ENCODE measurements at regions not wholly inside any gene's neighbourhood (a gene's known extent, or its start where the extent isn't known, plus 50 kb on each side); places are given as distances from the start of the nearest gene placed in this dataset.

- DNase-seq: no peak
Measured at GRCh38 chr1:39085174-39085573, 59.0 kb downstream of the NDUFS5 start.

GRCh38 chr1:39086386-39086785 is 60.2 kb downstream of the NDUFS5 start:
- DNase-seq: no peak

DNA sequence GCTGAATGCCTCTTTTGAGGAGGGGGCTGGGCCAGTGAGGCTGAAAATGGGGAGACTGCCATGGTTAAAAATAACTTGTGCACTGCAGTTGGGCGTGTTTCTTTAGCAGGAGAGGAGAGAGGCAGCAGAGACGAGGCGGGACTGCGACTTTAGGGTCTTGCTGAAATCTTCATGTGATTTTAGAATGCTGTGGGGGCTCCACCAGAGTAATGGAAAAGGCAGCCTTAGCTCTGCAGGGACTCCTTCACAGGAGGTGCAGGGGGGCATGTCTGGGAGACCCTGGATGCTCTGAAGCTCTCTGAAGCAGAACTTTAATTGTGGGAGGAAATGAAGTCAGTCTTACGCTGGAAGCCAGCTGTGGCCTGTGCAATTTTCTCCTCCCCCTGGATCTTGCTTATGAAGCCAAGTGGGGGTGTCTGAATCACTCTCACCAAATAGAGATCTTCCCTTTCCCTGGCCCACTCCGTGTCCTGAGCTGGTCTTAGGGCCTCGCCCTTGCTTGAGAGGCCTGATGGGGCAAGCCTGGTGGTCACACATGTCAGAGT is 60.8 kb downstream of the NDUFS5 start:
- DNase-seq: peak; percentile 82

DNA sequence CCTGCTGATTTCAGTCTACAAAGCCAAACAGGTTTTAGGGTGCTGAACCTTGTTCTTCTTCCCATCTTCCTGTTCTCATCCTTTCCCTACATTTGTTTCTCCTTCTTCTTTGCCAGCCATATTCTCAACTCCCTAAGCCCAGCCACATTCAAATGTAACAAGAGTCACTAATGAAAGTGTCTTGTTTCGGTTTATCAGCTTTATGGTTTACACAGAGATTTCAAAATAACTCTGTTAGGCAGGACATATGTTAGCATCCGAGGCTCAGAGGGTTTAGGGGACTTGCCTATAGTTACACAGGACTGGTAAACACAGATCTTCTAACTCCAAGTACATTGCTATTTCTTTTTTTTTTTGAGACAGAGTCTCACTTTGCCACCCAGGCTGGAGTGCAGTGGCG is 61.3 kb downstream of the NDUFS5 start:
- DNase-seq: no peak

DNA sequence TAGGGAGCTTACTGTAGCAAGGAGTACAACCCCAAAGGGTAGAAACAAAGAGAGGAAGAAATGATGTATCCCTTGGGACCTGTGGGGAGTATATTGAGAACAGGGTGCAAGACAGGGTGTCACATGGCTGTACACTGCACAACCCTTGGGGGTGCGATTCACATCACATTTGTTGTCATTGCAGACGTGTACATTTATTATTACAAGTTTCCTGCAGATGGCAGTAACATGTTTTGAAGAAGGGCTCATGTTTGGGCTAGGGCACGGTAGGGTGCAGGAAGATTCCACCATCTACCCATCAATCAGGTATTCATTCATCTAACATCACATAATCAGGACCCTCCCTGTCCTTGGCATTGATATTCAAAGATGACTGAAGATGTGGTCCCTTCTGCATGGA is 62.5 kb downstream of the NDUFS5 start:
- DNase-seq: no peak

- DNase-seq: peak; percentile 45
Measured at GRCh38 chr1:39089931-39090521, 63.9 kb downstream of the NDUFS5 start.

DNA sequence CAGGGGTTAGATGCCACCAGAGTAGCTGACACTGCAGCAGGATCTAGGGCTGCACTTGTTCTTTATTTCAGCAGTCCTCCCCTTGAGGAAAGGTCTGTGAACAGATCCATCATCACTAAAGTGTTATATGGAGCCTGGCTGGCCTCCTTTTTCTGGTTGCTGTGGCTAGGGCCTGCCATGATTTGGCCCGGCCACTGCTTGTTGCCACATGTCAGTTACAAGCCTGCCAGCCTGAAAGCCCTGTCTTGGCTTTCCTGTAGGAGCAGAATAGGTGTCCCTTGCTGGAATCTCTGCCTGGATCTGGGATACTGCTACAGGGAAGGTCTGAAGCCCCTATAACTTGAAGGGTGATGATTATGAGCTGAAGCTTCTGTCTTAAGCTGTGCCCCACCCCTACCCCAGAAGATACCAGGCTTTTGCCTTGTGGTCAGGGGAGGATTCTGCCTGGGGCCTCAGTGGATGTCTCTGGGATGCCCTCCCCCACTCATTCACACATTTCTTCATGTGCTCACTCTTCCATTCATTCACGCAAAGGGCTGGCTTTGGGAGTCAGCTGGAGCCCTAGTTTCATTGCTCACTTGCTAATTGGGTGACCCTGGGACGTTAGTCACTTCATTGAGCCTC is 64.7 kb downstream of the NDUFS5 start:
- DNase-seq: no peak

- DNase-seq: peak; percentile 83
Measured at GRCh38 chr1:39091845-39092645, 65.9 kb downstream of the NDUFS5 start.

GRCh38 chr1:39094685-39095084 is 68.5 kb downstream of the NDUFS5 start:
- DNase-seq: no peak

- DNase-seq: peak; percentile 80
Measured at GRCh38 chr1:39098546-39099250, 72.5 kb downstream of the NDUFS5 start.

DNA sequence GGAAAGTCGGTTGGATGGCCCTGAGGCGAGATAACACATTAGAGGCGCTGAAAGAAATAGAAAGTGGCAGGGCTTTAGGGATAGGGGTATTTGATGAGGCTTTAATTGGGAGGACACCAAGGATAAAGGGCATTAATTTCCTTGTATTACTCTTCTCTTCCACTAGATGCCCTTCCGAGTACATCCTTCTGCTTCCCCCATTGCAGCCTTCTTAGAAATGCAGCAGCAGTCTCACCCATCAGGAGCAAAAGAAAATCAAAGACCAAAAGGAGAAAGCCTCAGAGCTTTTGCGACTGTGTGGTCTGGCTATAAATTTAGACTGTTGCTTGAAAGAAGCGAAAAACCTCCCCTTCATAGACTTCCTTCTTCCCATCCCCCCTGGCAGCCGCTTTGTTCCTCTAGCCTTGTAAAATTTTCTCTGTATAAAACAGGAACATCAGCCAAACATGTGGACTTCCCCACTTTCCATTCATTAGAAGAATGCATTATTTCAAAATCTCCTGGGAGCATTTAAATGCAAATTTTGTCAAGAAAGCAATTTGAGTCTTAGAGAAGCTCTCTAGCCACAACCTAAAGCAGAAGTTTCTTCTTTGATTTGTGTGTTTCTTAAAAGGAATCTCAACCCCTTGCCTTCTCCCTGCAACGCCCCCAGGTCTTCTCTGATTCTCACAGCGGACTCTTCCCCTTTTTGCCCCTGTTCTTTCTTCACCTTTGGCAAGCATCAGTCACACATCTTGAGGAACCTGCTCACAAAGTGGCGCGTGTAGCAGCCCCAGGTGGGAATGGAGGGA is 76.6 kb downstream of the NDUFS5 start:
- DNase-seq: peak; percentile 68

DNA sequence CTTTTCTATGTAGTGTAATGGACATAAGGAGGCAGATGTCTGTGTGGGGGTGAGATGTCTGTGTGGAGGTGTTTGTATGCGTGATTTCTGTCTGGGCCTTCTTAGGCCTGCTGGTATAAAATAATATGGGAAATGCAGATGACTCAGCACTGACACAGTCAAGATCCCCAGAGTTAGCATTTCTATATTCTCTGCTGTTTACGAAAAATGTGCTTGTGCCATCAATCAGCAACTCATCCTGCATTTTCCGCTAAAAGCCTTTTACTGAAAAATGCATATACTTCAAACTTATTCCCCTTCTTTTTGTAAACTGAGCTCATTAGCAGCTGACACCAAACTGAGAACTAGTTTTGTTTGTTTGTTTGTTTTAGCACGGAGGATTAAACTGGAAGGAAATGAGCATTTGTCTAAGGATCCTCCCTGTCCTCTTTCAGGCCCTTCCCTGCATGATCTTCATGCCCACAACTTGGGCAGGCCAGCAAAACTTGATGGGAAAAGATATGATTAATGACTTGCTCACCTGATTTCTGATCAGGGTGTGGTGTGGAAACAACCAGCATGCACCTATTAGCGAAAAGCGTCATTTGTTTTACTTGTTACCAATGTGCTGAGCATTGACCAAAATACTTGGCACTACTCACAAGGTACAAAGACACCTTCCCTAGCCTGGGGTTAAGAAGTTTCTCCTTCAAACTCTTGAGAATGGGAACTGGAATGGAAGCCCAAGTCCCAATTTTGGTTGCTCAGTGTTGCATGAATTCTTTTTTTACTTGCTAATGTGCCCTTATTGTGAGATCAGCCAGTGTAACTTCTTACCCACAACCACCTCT is 77.4 kb downstream of the NDUFS5 start:
- DNase-seq: no peak

DNA sequence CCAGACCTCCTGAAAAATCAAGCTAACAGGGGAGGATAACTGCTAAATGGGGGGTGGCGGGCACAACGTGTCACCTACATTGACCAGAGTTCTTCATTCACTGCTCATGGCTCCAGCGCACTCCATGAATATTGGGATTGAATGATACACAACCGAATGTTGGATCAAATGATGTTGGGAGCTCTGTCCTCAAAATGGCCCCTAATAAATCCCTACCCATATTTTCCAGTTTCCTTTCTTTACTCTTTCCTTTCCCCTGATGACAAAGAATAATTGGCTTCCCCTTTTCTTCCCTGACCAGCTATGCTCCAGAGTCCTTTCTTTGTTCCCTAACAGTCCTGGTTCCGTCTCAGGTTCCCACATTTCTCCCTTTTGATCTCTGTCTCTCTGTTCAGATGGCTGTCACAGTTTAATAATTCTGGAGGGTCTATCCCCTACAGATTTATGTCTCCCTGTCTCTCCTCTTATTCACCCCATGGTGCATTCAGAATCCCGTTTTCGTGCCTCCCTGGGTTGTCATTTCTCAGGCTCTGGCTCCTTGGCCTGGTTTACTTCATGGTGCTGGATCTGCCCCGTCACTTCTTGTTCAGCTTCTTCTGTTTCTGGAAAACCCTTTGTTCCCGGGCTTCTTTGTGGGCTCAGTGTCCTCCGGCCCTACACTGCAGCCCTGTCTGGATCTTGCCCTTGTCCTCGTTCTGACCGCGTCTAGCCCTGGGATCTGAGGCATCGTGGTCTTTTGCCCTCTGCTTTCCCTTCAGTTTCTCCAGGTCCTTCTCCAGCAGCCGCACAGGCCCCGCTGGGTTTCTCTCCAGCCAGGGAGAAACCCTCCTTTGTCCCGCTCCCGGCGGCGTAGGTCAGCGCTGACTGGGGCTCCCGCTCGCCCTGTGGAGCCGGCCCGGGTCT is 78.3 kb downstream of the NDUFS5 start:
- DNase-seq: peak; percentile 54

DNA sequence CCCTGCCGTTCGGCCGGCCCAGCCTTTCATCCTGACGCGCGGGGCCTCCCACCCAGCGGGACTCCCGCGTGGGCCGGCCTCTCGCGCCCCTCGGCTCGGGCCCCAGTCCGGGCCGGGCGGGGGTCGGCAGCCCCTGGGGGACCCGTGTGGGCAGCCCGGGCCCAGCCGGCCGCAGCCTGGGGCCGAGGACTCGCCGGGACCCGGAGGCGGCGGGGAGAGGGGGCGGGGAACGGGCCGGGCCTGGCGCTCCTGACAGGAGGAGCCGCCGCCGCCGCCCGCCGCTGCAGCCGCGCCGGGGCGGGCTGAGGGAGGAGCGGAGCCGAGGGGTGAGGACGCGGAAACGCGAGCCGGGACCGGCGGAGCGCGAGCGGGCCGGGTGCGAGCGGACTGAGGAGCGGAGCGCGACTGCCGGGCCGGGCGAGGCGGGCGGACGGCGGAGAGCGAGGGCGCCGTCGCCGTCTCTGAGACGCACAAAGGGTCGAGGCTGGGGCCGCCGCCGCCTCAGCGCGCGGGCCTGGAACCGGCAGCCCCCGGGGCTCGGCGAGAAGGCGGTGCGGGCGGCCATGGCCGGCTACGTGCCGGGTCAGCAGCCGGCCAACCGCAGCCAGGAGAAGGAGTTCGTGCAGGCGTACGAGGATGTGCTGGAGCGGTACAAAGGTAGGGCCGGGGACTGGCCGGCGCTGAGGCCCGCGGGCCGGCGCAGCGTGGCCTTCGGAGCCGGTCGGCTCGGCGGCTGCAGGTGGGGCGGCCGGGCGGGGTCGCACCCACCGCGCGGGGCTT is 79.1 kb downstream of the NDUFS5 start:
- peak; percentile 83 for DNase-seq

- DNase-seq: peak; percentile 63
Measured at GRCh38 chr1:39105841-39106765, 80.0 kb downstream of the NDUFS5 start.

DNA sequence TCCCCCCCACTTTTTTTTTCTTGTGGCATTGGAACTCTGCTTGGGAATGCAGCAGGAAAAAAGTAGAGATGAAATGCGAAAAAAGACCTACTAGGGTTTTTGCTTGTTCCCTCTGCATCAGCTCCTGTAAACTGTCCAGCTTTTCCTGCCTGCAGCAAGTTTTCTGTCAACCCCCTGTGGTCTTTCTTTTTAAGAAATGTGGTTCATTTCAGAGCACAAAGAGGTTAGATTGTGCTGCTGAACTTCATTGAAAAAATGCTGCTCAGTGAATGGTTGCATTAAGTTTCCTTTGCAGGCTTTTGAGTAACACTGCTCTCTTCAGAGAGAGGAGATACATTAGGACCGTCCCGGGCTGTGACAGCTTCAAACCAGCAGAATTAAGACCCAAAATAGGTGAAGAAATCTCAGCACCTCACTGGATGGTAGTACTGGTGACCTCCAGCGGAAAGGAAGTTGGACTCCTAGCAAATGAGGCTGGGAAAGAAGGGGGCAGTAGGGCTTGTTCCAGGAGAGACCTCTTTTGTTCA is 80.7 kb downstream of the NDUFS5 start:
- DNase-seq: no peak

DNA sequence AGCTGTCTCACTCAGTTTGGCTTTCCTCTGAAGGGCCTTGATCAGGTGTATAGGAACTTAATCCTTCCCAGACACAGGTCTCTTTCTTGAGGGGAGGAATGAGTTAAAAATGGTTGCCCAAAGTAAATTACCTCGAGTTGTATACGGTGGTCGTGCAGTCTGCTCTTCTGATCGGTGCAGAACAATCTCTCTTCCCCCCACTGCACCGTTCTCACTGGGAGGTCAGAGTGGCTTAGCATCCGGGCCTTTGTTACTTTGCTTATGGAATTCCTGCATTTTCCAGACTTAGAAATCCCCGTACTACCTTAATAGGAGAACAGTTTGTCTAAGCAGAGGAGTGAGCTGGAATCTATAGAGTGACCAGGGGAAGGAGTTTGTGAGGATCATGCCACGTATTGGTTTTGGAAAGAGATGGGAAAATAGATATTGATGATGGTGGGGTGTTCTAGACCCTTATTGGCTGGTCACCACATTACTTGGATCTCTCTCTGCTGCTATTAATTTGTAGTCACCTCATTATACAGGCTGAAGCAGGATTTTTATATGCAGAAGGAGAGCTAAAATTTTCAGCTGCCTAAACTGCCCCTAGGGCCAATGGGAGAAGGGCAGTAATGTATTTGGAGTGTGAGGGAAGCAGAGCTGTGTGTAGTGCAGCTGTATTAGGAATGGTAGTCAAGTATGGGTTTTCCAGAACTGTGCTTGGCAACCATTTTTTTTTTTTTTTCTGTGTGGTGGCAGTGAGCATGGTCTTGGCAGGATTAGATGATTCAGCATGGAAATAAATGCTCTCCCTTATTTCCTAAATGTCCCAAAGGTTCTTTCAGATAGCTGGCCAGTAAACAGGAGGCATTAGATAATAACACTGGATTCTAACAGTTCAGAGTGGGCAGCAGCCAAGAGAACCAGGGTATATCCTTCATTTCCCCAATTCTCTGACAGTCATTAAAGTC is 81.5 kb downstream of the NDUFS5 start:
- DNase-seq: no peak
